Panc1 (cell line): ENCODE measurements at regions not wholly inside any gene's neighbourhood (a gene's known extent, or its start where the extent isn't known, plus 50 kb on each side); places are given as distances from the start of the nearest gene placed in this dataset.

ENCODE experiments used
- ATAC-seq: fragments of 200-7000 bp; cut with Tn5 transposase; 2 replicates; pipeline ENCODE4 v1.9.1; 2020; ENCODE audit warnings: mild to moderate bottlenecking, moderate library complexity
- BruUV-seq: library from RNA; stranded (reverse); fragments of 400-500 nt; replicated peaks from 2 replicates; lab custom pipeline; 2021; lab: Mats Ljungman, UMichigan
- CTCF ChIA-PET: fragments of 300-600 bp; sonication (Branson Sonifier 250); formaldehyde crosslinking; loops from one replicate; lab custom pipeline; 2022; ENCODE audit warnings: antibody characterized with exemption; lab: Charles Lee
- POLR2A ChIA-PET: fragments of 300-600 bp; sonication (Branson Sonifier 250); formaldehyde crosslinking; loops from one replicate; lab custom pipeline; 2022; ENCODE audit warnings: antibody characterized with exemption; lab: Charles Lee
- DNase-seq: peaks from one replicate; pipeline ENCODE4 v3.0.0-alpha.2; 2010; ENCODE audit warnings: low read depth, low spot score
- H3K27ac ChIP-seq: 2 replicates; pipeline ENCODE4 v1.5.1; 2011; ENCODE audit warnings: mild to moderate bottlenecking, low read length, inconsistent platforms
- H3K27me3 ChIP-seq: fragments of 200-500 bp; sonication (Bioruptor generic); 2 replicates; pipeline ENCODE4 v1.6.0; 2014; ENCODE audit warnings: low read length, inconsistent platforms; ENCODE audit not compliant: control insufficient read depth, insufficient read depth
- H3K36me3 ChIP-seq: fragments of 200-500 bp; sonication (Bioruptor generic); 2 replicates; pipeline ENCODE4 v1.5.1; 2014; ENCODE audit warnings: inconsistent platforms, mild to moderate bottlenecking, low read length, moderate library complexity; ENCODE audit not compliant: control insufficient read depth, insufficient read depth
- H3K4me1 ChIP-seq: 2 replicates; pipeline ENCODE4 v1.5.1; 2011; ENCODE audit warnings: inconsistent platforms, mild to moderate bottlenecking, low read length, moderate library complexity; ENCODE audit not compliant: control insufficient read depth, insufficient read depth
- H3K4me3 ChIP-seq, 2 experiments: 2 replicates each; pipeline ENCODE4 v1.5.1; 2011 to 2012; ENCODE audit warnings: low read depth in 2 of 2, low read length in 2 of 2, mild to moderate bottlenecking in 2 of 2, inconsistent platforms in 1 of 2, moderate library complexity in 1 of 2
- H3K9me3 ChIP-seq: fragments of 200-500 bp; sonication (Bioruptor generic); 2 replicates; pipeline ENCODE4 v1.5.1; 2014; ENCODE audit warnings: low read depth, mild to moderate bottlenecking, inconsistent platforms, low read length, moderate library complexity; ENCODE audit not compliant: control insufficient read depth, insufficient read depth
- POLR2AphosphoS5 ChIP-seq: IDR thresholded peaks from 2 replicates; pipeline ENCODE4 v1.6.1; 2012; ENCODE audit warnings: mild to moderate bottlenecking, low read depth, low read length, moderate library complexity
- SIN3A ChIP-seq: IDR thresholded peaks from 2 replicates; pipeline ENCODE4 v1.6.1; 2012; ENCODE audit warnings: low read depth, mild to moderate bottlenecking, low read length, moderate library complexity, borderline replicate concordance; ENCODE audit not compliant: insufficient read depth
- TCF7L2 ChIP-seq: IDR thresholded peaks from 2 replicates; pipeline ENCODE4 v1.6.1; 2011; ENCODE audit warnings: mild to moderate bottlenecking, low read depth, low read length, inconsistent platforms
- in situ Hi-C: cut with HindIII; loops from 2 replicates; pipeline ENCODE4 v1.10.0; 2016; ENCODE audit warnings: low sequenced_read_pairs, low pct_unique_long_range_greater_than_20kb
- intact Hi-C: fragments of 100-400 bp; cut with micrococcal nuclease; formaldehyde crosslinking; loops from one replicate; pipeline ENCODE4 v1.10.0; 2022; ENCODE audit not compliant: unreplicated experiment
- TF ChIP-seq, protein P1 (sequence below): fragments of 450-650 bp; IDR thresholded peaks from 2 replicates; pipeline ENCODE4 v1.5.1; 2017; ENCODE audit warnings: mild to moderate bottlenecking
- TF ChIP-seq, protein P2 (sequence below), 2 experiments: IDR thresholded peaks; 2 replicates each; pipeline ENCODE4 v1.6.1; 2011 to 2012; ENCODE audit warnings: low read depth in 2 of 2, control low read depth in 1 of 2, low read length in 1 of 2, mild to moderate bottlenecking in 1 of 2, moderate library complexity in 1 of 2; ENCODE audit not compliant: insufficient read depth in 1 of 2

DNA sequence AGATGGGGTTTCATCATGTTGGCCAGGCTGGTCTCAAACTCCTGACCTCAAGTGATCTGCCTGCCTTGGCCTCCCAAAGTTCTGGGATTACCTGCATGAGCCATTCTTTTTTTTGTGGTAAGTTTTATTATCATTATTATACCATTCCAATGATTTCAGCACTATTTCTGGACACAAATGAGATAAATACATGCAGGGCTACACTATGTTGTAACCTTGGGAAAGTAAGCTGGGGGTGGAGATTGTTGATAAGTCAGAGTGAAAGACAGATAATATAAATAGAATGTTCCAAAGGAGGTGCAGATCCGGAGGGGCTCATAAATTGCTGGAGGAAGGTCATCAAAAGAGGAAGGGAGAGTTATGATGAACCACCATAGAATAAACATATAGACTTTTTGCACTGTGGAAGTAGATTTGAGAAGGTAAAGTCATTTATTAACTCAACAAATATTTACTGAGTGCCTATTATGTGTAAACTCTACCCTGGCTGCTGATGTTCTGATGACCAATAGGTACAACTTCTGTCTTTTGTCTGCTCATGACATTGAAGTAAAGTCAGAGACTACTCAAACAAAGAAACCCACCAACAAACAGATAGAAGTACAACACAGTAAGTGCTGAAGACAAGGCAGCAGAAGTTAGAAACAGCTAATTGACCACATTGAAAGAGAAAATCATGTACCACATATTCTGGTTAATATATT, 478.9 kb upstream of the GOLIM4 start:
- H3K9me3 ChIP-seq = no peaks in the 10 kb centered on the region
- intact Hi-C loops = no loop called here
- no peak for DNase-seq
- ChIA-PET CTCF (no interaction called here), POLR2A (no interaction called here)
- TF ChIP-seq SIN3A = no peak
- no peak for TF ChIP-seq TCF7L2
- TF ChIP-seq, protein P1, sequence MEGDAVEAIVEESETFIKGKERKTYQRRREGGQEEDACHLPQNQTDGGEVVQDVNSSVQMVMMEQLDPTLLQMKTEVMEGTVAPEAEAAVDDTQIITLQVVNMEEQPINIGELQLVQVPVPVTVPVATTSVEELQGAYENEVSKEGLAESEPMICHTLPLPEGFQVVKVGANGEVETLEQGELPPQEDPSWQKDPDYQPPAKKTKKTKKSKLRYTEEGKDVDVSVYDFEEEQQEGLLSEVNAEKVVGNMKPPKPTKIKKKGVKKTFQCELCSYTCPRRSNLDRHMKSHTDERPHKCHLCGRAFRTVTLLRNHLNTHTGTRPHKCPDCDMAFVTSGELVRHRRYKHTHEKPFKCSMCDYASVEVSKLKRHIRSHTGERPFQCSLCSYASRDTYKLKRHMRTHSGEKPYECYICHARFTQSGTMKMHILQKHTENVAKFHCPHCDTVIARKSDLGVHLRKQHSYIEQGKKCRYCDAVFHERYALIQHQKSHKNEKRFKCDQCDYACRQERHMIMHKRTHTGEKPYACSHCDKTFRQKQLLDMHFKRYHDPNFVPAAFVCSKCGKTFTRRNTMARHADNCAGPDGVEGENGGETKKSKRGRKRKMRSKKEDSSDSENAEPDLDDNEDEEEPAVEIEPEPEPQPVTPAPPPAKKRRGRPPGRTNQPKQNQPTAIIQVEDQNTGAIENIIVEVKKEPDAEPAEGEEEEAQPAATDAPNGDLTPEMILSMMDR = no peak
- no peak for TF ChIP-seq POLR2AphosphoS5
- TF ChIP-seq, protein P2, sequence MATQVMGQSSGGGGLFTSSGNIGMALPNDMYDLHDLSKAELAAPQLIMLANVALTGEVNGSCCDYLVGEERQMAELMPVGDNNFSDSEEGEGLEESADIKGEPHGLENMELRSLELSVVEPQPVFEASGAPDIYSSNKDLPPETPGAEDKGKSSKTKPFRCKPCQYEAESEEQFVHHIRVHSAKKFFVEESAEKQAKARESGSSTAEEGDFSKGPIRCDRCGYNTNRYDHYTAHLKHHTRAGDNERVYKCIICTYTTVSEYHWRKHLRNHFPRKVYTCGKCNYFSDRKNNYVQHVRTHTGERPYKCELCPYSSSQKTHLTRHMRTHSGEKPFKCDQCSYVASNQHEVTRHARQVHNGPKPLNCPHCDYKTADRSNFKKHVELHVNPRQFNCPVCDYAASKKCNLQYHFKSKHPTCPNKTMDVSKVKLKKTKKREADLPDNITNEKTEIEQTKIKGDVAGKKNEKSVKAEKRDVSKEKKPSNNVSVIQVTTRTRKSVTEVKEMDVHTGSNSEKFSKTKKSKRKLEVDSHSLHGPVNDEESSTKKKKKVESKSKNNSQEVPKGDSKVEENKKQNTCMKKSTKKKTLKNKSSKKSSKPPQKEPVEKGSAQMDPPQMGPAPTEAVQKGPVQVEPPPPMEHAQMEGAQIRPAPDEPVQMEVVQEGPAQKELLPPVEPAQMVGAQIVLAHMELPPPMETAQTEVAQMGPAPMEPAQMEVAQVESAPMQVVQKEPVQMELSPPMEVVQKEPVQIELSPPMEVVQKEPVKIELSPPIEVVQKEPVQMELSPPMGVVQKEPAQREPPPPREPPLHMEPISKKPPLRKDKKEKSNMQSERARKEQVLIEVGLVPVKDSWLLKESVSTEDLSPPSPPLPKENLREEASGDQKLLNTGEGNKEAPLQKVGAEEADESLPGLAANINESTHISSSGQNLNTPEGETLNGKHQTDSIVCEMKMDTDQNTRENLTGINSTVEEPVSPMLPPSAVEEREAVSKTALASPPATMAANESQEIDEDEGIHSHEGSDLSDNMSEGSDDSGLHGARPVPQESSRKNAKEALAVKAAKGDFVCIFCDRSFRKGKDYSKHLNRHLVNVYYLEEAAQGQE (IDR thresholded peaks at IDR 0.05; ENCODE audit: insufficient read depth in 1 of 2, low read depth in 2 of 2, low read length in 1 of 2) = no peak
- BruUV-seq = no TSS peak
- no peaks in the 10 kb centered on the region for H3K4me1 ChIP-seq
- in situ Hi-C loops = no loop called here
- no peaks in the 10 kb centered on the region for H3K27me3 ChIP-seq
- no peak overlapping the region for H3K27ac ChIP-seq
- H3K36me3 ChIP-seq = no peaks in the 10 kb centered on the region
- ATAC-seq = no peak
- no peak overlapping the region for H3K4me3 ChIP-seq

DNA sequence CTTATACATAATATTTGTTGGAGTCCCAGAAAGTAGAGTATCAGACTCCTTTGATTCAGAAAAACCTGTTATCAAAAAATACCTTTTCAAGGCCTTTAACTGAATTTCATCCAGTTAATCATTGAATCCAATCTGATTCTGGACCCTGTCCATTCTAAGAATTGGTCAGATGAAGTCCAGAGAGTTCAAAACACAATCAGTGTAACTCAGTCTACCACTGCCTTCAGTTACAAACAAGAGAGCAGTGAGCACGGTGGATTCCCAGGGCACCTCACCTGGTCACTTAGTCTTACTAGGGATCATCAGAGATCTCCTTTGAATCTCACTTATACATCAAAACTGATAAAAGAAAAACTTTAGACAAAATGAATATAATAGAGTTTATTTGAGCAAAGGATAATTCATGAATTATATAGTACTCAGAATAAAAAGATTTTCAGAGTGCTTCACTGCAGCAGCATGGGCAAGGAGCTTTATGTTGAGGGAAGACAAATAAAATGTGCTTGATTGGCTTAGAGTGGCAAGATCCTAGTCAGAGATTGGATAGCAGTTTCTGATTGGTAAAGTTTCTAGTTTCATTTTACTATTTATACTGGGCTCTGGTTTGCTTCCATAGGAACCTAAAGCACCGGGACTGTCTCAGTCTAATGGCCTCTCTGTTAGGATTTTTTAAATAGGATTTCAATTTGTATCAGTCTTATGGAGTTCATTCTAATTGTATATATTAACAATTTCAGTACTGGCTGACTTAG, 474.9 kb upstream of the GOLIM4 start:
- Histone ChIP-seq H3K9me3 (no peaks in the 10 kb centered on the region), H3K4me3 (no peak overlapping the region), H3K27ac (no peak overlapping the region), H3K36me3 (no peaks in the 10 kb centered on the region), H3K27me3 (no peaks in the 10 kb centered on the region), H3K4me1 (no peaks in the 10 kb centered on the region)
- no TSS peak for BruUV-seq
- DNase-seq = no peak
- ChIA-PET POLR2A (no interaction called here), CTCF (no interaction called here)
- TF ChIP-seq SIN3A (no peak), TCF7L2 (no peak), POLR2AphosphoS5 (no peak)
- TF ChIP-seq, protein P2 (IDR thresholded peaks at IDR 0.05; ENCODE audit: insufficient read depth in 1 of 2, low read depth in 2 of 2, low read length in 1 of 2) = no peak
- TF ChIP-seq, protein P1 = no peak
- no peak for ATAC-seq
- in situ Hi-C loops = no loop called here
- intact Hi-C loops = no loop called here
